NCI-H2227 treated with DMSO at 0.1 percent for 48 hours (cell line): ENCODE measurements at regions not wholly inside any gene's neighbourhood (a gene's known extent, or its start where the extent isn't known, plus 50 kb on each side); places are given as distances from the start of the nearest gene placed in this dataset.

ENCODE experiments used
- DNase-seq: peaks from one replicate; lab custom pipeline; 2025; lab: John Stamatoyannopoulos, UW

- DNase-seq: no peak
Observed at GRCh38 chr11:119793335-119793984, 64.5 kb upstream of the NECTIN1 start.

- DNase-seq: no peak
Observed at GRCh38 chr11:119791701-119792151, 62.7 kb upstream of the NECTIN1 start.

- DNase-seq: no peak
Observed at GRCh38 chr11:119791047-119791446, 62.0 kb upstream of the NECTIN1 start.

- DNase-seq: no peak
Observed at GRCh38 chr11:119790476-119790875, 61.5 kb upstream of the NECTIN1 start.

- no peak for DNase-seq
Observed at GRCh38 chr11:119789766-119790407, 60.9 kb upstream of the NECTIN1 start.

- no peak for DNase-seq
Observed at GRCh38 chr11:119788911-119789560, 60.0 kb upstream of the NECTIN1 start.

GRCh38 chr11:119788096-119788883, 59.3 kb upstream of the NECTIN1 start:
- no peak for DNase-seq

GRCh38 chr11:119787074-119787461, 58.1 kb upstream of the NECTIN1 start:
- DNase-seq: no peak

GRCh38 chr11:119786431-119787073, 57.6 kb upstream of the NECTIN1 start:
- no peak for DNase-seq

GRCh38 chr11:119785131-119785530, 56.1 kb upstream of the NECTIN1 start:
- DNase-seq: no peak

- DNase-seq: no peak
Observed at GRCh38 chr11:119784421-119784820, 55.4 kb upstream of the NECTIN1 start.

GRCh38 chr11:119783466-119784400, 54.7 kb upstream of the NECTIN1 start:
- DNase-seq: no peak

- DNase-seq: no peak
Observed at GRCh38 chr11:119782739-119783072, 53.7 kb upstream of the NECTIN1 start.

GRCh38 chr11:119782006-119782738, 53.2 kb upstream of the NECTIN1 start:
- no peak for DNase-seq

GRCh38 chr11:119780222-119780953, 51.4 kb upstream of the NECTIN1 start:
- no peak for DNase-seq

GRCh38 chr11:119779195-119780071, 50.4 kb upstream of the NECTIN1 start:
- no peak for DNase-seq
